HG03520 (cell line): ENCODE measurements at regions not wholly inside any gene's neighbourhood (a gene's known extent, or its start where the extent isn't known, plus 50 kb on each side); places are given as distances from the start of the nearest gene placed in this dataset.

Experiments
- ATAC-seq: cut with Tn5 transposase; IDR thresholded peaks from one replicate; pipeline ENCODE4 v1.9.1; 2021; ENCODE audit warnings: mild to moderate bottlenecking, moderate library complexity; ENCODE audit not compliant: unreplicated experiment

- no peak for ATAC-seq
Observed at GRCh38 chr14:22081337-22081736, 407.7 kb upstream of the OR4E1 start.

GRCh38 chr14:22079766-22080165 lies 406.1 kb upstream of the OR4E1 start:
- ATAC-seq: no peak

- ATAC-seq: no peak
Observed at GRCh38 chr14:22073801-22074200, 400.2 kb upstream of the OR4E1 start.

GRCh38 chr14:22071006-22071405 lies 397.4 kb upstream of the OR4E1 start:
- ATAC-seq: peak; percentile 88

GRCh38 chr14:22070119-22070982 lies 396.7 kb upstream of the OR4E1 start:
- ATAC-seq: peak; percentile 50

GRCh38 chr14:22065347-22065746 lies 391.7 kb upstream of the OR4E1 start:
- no peak for ATAC-seq

GRCh38 chr14:22059201-22059600 lies 385.6 kb upstream of the OR4E1 start:
- no peak for ATAC-seq

GRCh38 chr14:22052795-22053194 lies 379.2 kb upstream of the OR4E1 start:
- ATAC-seq: no peak

GRCh38 chr14:22047115-22047514 lies 373.5 kb upstream of the OR4E1 start:
- ATAC-seq: no peak

- no peak for ATAC-seq
Observed at GRCh38 chr14:22046063-22046462, 372.4 kb upstream of the OR4E1 start.

GRCh38 chr14:22044193-22044592 lies 370.6 kb upstream of the OR4E1 start:
- ATAC-seq: no peak

GRCh38 chr14:22040781-22041125 lies 367.1 kb upstream of the OR4E1 start:
- no peak for ATAC-seq

GRCh38 chr14:22039938-22040780 lies 366.5 kb upstream of the OR4E1 start:
- no peak for ATAC-seq

GRCh38 chr14:22036541-22037239 lies 363.1 kb upstream of the OR4E1 start:
- ATAC-seq: no peak

- no peak for ATAC-seq
Observed at GRCh38 chr14:22026527-22026926, 352.9 kb upstream of the OR4E1 start.

GRCh38 chr14:22025879-22026278 lies 352.3 kb upstream of the OR4E1 start:
- no peak for ATAC-seq

- no peak for ATAC-seq
Observed at GRCh38 chr14:22024137-22024536, 350.5 kb upstream of the OR4E1 start.

GRCh38 chr14:22018890-22019289 lies 345.3 kb upstream of the OR4E1 start:
- ATAC-seq: no peak

- no peak for ATAC-seq
Observed at GRCh38 chr14:22012452-22012851, 338.8 kb upstream of the OR4E1 start.

- no peak for ATAC-seq
Observed at GRCh38 chr14:22011253-22011642, 337.6 kb upstream of the OR4E1 start.

- ATAC-seq: no peak
Observed at GRCh38 chr14:22010545-22011252, 337.1 kb upstream of the OR4E1 start.
